Pancreas (tissue), 10 donors: ENCODE measurements at regions not wholly inside any gene's neighbourhood (a gene's known extent, or its start where the extent isn't known, plus 50 kb on each side); places are given as distances from the start of the nearest gene placed in this dataset.

Source experiments
- ATAC-seq, 4 donors: fragments of 200-7000 bp; cut with Tn5 transposase; one replicate each; pipeline versions ENCODE4 v1.8.0 to v1.9.1; 2020; ENCODE audit warnings: mild to moderate bottlenecking in 4 of 4, moderate library complexity in 4 of 4
- DNase-seq, 6 donors: peaks; one replicate each; pipeline ENCODE4 v3.0.0-alpha.2; 2020
- FAIRE-seq: peaks from 2 replicates; lab custom pipeline; 2012; peaks lifted over from hg19 to GRCh38; lab: Jason Lieb, UNC
- H3K27ac ChIP-seq, 4 donors: fragments of 200-600 bp; sonication (generic); 1 replicate in 3 of 4; 2 replicates in 1 of 4; pipeline versions ENCODE4 v1.5.0 to v1.8.0; 2020
- H3K27me3 ChIP-seq, 4 donors: fragments of 200-600 bp; one replicate each; pipeline ENCODE4 v1.8.0; 2021
- H3K36me3 ChIP-seq, 3 donors: fragments of 200-600 bp; sonication (generic) in 1 of 3; one replicate each; pipeline versions ENCODE4 v1.5.0 to v1.8.0; 2020 to 2021
- H3K4me1 ChIP-seq, 3 donors: fragments of 200-600 bp; one replicate each; pipeline ENCODE4 v1.8.0; 2021
- H3K4me3 ChIP-seq, 4 donors: fragments of 200-600 bp; sonication (generic) in 2 of 4; one replicate each; pipeline versions ENCODE4 v1.5.0 to v1.8.0; 2020 to 2021
- H3K9me3 ChIP-seq, 4 donors: fragments of 200-600 bp; one replicate each; pipeline ENCODE4 v1.8.0; 2021
- WGBS, 2 donors: extraction: QIAGEN DNeasy Blood & Tissue Kit; methylation state at CpG; one replicate each; pipeline ENCODE4 v1.1.7; 2013; 5-methylcytosine and 5-hydroxymethylcytosine counted together
- intact Hi-C, 3 donors: fragments of 100-400 bp; cut with DNase I; formaldehyde crosslinking; loops; one replicate each; pipeline versions ENCODE4 v1.11.1 to v1.14.2; 2022
- TF ChIP-seq, protein P1 (sequence below), 4 donors: fragments of 200-600 bp; sonication (generic) in 3 of 4; IDR thresholded peaks; one replicate each; pipeline versions ENCODE4 v1.5.0 to v1.8.0; 2021; ENCODE audit warnings: antibody characterized with exemption in 4 of 4
- donor health status: healthy with polysubstance abuse.
- donor health status: DM: no; HTN: no; CAD: no; lungs with moderate emphysema.
- donor health status: DM: no; HTN: no; CAD: no.
- donor health status: control.
- donor health status: control.
- donor health status: Bipolar disorder and iron deficiency.
- donor health status: DM: yes; HTN: yes; CAD: no.
- donor health status: DM: no; HTN: no; CAD: no.
- donor health status: DM: no; HTN: no; CAD: no.
- donor health status: DM: yes; HTN: yes; CAD: no.

DNA sequence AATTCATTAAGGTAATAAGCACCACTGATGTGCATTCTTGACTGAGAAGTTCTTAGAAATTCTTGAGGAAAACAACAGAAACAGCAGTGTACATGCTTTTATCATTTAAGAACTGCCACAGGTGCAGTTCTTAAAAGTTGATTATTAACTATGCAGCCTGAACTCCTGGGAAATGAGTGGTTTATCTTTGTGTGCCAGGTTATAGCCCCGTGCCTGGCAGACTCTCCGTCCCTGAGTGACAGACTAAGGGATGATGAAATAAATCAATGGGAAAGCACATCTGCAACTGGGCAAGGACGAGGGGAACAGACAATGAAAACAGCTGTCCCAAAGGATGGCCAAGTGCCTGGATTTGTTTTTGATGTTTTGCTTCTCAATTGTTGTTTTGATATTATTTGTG, 84.4 kb upstream of the SPATA13 start:
- peak; percentile 82 to 92 (median 86) for ATAC-seq
- H3K27me3 ChIP-seq = no peaks in the 10 kb centered on the region
- TF ChIP-seq, protein P1, sequence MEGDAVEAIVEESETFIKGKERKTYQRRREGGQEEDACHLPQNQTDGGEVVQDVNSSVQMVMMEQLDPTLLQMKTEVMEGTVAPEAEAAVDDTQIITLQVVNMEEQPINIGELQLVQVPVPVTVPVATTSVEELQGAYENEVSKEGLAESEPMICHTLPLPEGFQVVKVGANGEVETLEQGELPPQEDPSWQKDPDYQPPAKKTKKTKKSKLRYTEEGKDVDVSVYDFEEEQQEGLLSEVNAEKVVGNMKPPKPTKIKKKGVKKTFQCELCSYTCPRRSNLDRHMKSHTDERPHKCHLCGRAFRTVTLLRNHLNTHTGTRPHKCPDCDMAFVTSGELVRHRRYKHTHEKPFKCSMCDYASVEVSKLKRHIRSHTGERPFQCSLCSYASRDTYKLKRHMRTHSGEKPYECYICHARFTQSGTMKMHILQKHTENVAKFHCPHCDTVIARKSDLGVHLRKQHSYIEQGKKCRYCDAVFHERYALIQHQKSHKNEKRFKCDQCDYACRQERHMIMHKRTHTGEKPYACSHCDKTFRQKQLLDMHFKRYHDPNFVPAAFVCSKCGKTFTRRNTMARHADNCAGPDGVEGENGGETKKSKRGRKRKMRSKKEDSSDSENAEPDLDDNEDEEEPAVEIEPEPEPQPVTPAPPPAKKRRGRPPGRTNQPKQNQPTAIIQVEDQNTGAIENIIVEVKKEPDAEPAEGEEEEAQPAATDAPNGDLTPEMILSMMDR (IDR thresholded peaks at IDR 0.05) = no peak
- intact Hi-C loops = loop anchor here in 1 of 3 donors (10.0 kb wide), 1 partner anchor 89 kb away; the partner anchor contains the start of gene SPATA13
- peak overlapping the region; percentile 65 to 92 (median 78) for H3K27ac ChIP-seq
- DNase-seq = peak in 4 of 6 donors; percentile 69 to 84 (median 74)
- no peak for FAIRE-seq
- WGBS, 2 donors = 4 to 7% methylated on average over 3 of the region's 3 CpGs
- peak overlapping the region in 2 of 4 donors; percentile 16 to 23 for H3K4me3 ChIP-seq
- peaks cover 19 to 28% (median 27%) of the 10 kb centered on the region in 3 donors for H3K4me1 ChIP-seq
- H3K36me3 ChIP-seq = no peaks in the 10 kb centered on the region
- no peaks in the 10 kb centered on the region for H3K9me3 ChIP-seq

DNA sequence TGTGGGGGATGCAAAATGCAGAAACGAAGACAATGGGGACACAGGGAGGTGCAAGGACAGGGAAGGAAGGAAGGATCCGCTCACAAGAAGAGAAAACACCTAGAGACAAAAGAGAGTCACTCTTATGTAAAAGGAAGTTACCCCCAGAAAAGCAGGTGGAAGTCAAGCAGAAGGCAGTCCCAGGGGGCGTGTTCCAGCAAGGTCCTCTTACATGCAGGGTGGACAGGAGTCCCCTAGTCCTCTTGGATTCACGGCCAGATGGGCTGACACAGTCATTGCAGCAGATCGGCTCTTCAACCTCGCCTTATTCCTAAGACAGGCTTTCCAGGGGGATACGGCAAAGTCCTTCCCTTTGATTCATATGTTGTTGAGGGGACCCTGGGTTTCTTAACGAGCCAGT, 83.9 kb upstream of the SPATA13 start:
- intact Hi-C loops = loop anchor here in 1 of 3 donors (10.0 kb wide), 1 partner anchor 88 kb away; the partner anchor contains the start of gene SPATA13
- DNase-seq (no peak), ATAC-seq (peak in 2 of 4 donors; percentile 2 to 14), FAIRE-seq (no peak)
- TF ChIP-seq, protein P1 (IDR thresholded peaks at IDR 0.05) = no peak
- 53 to 61% methylated on average over 8 of the region's 8 CpGs for WGBS, 2 donors
- H3K36me3 ChIP-seq = no peaks in the 10 kb centered on the region
- H3K4me3 ChIP-seq = peak overlapping the region in 2 of 4 donors; percentile 16 to 23
- peaks cover 19 to 28% (median 27%) of the 10 kb centered on the region in 3 donors for H3K4me1 ChIP-seq
- H3K27me3 ChIP-seq = no peaks in the 10 kb centered on the region
- peak overlapping the region in 3 of 4 donors; percentile 65 to 92 (median 85) for H3K27ac ChIP-seq
- no peaks in the 10 kb centered on the region for H3K9me3 ChIP-seq

DNA sequence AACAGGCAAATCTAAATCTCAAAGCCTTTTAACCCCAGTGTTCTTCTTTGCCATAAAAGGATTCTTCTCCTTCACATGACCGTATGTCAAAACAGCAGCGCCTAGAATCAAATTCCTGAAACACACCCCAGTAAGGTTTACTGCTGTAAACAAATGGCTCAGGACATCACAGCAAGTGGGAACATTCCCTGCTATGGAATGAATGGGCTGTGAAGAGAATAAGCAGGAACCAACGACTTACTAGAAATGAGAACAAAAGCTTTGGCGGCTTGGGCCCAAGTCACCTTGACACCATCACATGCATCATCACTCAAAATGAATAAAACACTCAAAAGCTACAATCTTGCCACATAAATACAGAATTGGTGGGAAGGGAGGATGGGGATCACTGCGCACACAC, 80.4 kb upstream of the SPATA13 start:
- Histone ChIP-seq H3K9me3 (no peaks in the 10 kb centered on the region), H3K27ac (no peak overlapping the region), H3K4me1 (peaks cover 7 to 12% (median 12%) of the 10 kb centered on the region in 3 donors), H3K36me3 (no peaks in the 10 kb centered on the region), H3K4me3 (no peak overlapping the region), H3K27me3 (no peaks in the 10 kb centered on the region)
- TF ChIP-seq, protein P1 (IDR thresholded peaks at IDR 0.05) = no peak
- no peak for DNase-seq
- ATAC-seq = no peak
- no peak for FAIRE-seq
- intact Hi-C loops = no loop called here
- WGBS, 2 donors = 92 to 95% methylated on average over 5 of the region's 5 CpGs

DNA sequence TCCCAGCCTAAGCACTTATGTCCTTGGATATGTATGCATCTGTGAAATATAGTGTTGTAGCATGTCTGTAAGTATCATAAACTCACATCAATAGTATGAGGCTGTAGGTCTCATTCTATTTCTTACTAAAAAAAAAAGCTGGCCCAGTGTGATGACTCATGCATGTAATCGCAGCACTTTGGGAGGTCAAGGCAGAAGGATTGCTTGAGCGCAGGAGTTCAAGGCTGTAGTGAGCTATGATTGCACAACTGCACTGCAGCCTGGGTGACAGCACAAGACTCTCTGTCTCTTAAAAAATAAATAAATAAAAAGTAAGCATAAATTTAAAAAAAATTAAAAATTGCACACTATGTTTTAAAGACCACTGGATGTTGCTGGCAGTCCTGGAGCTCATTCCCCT, 79.1 kb upstream of the SPATA13 start:
- Histone ChIP-seq H3K9me3 (no peaks in the 10 kb centered on the region), H3K4me1 (peaks cover 9 to 15% (median 10%) of the 10 kb centered on the region in 3 donors), H3K27me3 (no peaks in the 10 kb centered on the region), H3K27ac (no peak overlapping the region), H3K4me3 (no peak overlapping the region), H3K36me3 (no peaks in the 10 kb centered on the region)
- DNase-seq (no peak), ATAC-seq (no peak), FAIRE-seq (no peak)
- TF ChIP-seq, protein P1 (IDR thresholded peaks at IDR 0.05) = no peak
- WGBS, 2 donors = 65 to 79% methylated on average over 2 of the region's 2 CpGs
- intact Hi-C loops = no loop called here

DNA sequence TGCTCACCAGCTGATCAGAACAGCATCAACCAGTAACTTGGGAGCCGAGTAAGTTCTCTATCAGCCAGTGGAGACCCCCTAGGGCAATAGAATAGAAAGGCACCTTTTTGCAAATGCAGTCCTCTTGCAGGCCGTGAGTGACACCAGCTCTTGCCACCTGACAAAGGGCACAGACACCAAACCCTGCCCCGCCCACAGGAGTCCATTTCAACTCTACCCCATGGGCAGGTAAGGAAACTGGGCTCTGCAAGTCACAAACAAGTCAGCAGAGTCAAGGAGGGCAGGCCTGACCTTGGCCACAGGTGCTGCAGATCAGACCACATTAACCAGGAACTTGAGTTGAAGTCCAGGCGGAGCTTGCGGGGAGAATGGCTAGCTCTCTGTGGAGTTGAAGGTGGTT, 77.4 kb upstream of the SPATA13 start:
- no peaks in the 10 kb centered on the region for H3K36me3 ChIP-seq
- TF ChIP-seq, protein P1 (IDR thresholded peaks at IDR 0.05) = no peak
- intact Hi-C loops = no loop called here
- no peaks in the 10 kb centered on the region for H3K27me3 ChIP-seq
- ATAC-seq (peak in 2 of 4 donors; percentile 33 to 34), DNase-seq (no peak), FAIRE-seq (no peak)
- no peak overlapping the region for H3K27ac ChIP-seq
- peaks cover 11 to 19% (median 17%) of the 10 kb centered on the region in 3 donors for H3K4me1 ChIP-seq
- no peaks in the 10 kb centered on the region for H3K9me3 ChIP-seq
- 68 to 98% methylated on average over 5 of the region's 5 CpGs for WGBS, 2 donors
- H3K4me3 ChIP-seq = no peak overlapping the region
